ENCODE measurements at regions not wholly inside any gene's neighbourhood (a gene's known extent, or its start where the extent isn't known, plus 50 kb on each side); places are given as distances from the start of the nearest gene placed in this dataset.

GRCh38 chr6:41464019-41464418 lies 82.2 kb upstream of the FOXP4 start:
- H3K27me3 ChIP-seq (ENCODE audit: low read length): no peaks in the 10 kb centered on the region

GRCh38 chr6:41464481-41464880 lies 81.7 kb upstream of the FOXP4 start:
- Histone ChIP-seq H4K20me1 (ENCODE audit: low read depth, low read length) (no peaks in the 10 kb centered on the region), H3K9me2 (replicated peaks; ENCODE audit: insufficient read depth, low read length) (no peaks in the 10 kb centered on the region), H3K9ac (ENCODE audit: low read length) (no peak overlapping the region), H2AFZ (ENCODE audit: low read depth, low read length, severe bottlenecking) (no peak overlapping the region), H3K79me2 (ENCODE audit: insufficient read depth, low read length) (no peaks in the 10 kb centered on the region), H3F3A (ENCODE audit: insufficient read depth) (no peaks in the 10 kb centered on the region), H3K9me3 (ENCODE audit: insufficient read depth, low read length) (no peaks in the 10 kb centered on the region), H3K4me2 (ENCODE audit: low read depth, low read length, poor library complexity, severe bottlenecking) (no peak overlapping the region), H3K4me3 (ENCODE audit: insufficient read depth, low read length, poor library complexity, severe bottlenecking) (no peak overlapping the region), H3K27me3 (ENCODE audit: low read length) (no peaks in the 10 kb centered on the region), H3K36me3 (ENCODE audit: low read length) (no peaks in the 10 kb centered on the region), H3K27ac (ENCODE audit: low read depth, low read length) (no peak overlapping the region)
- TF ChIP-seq EZH2phosphoT487 (conservative IDR thresholded peaks at IDR 0.05; ENCODE audit: low read length) (no peak), CTCF (IDR thresholded peaks at IDR 0.05; ENCODE audit: insufficient read depth, low read length, poor library complexity, severe bottlenecking) (no peak)

More at GRCh38 chr6:41464019-41464418, 82.2 kb upstream of the FOXP4 start:
- Histone ChIP-seq H3F3A (ENCODE audit: insufficient read depth) (no peaks in the 10 kb centered on the region), H3K4me3 (ENCODE audit: insufficient read depth, low read length, poor library complexity, severe bottlenecking) (no peak overlapping the region), H3K9me3 (ENCODE audit: insufficient read depth, low read length) (no peaks in the 10 kb centered on the region), H3K9me2 (replicated peaks; ENCODE audit: insufficient read depth, low read length) (no peaks in the 10 kb centered on the region), H3K79me2 (ENCODE audit: insufficient read depth, low read length) (no peaks in the 10 kb centered on the region), H3K9ac (ENCODE audit: low read length) (no peak overlapping the region), H2AFZ (ENCODE audit: low read depth, low read length, severe bottlenecking) (no peak overlapping the region), H3K4me2 (ENCODE audit: low read depth, low read length, poor library complexity, severe bottlenecking) (no peak overlapping the region), H3K36me3 (ENCODE audit: low read length) (no peaks in the 10 kb centered on the region), H3K27ac (ENCODE audit: low read depth, low read length) (no peak overlapping the region), H4K20me1 (ENCODE audit: low read depth, low read length) (no peaks in the 10 kb centered on the region)
- TF ChIP-seq EZH2phosphoT487 (conservative IDR thresholded peaks at IDR 0.05; ENCODE audit: low read length) (no peak), CTCF (IDR thresholded peaks at IDR 0.05; ENCODE audit: insufficient read depth, low read length, poor library complexity, severe bottlenecking) (no peak)

GRCh38 chr6:41466437-41466990 lies 79.7 kb upstream of the FOXP4 start:
- Histone ChIP-seq H3K27me3 (ENCODE audit: low read length) (no peaks in the 10 kb centered on the region), H3K4me3 (ENCODE audit: insufficient read depth, low read length, poor library complexity, severe bottlenecking) (no peak overlapping the region), H3F3A (ENCODE audit: insufficient read depth) (no peaks in the 10 kb centered on the region), H3K79me2 (ENCODE audit: insufficient read depth, low read length) (no peaks in the 10 kb centered on the region), H3K9me3 (ENCODE audit: insufficient read depth, low read length) (no peaks in the 10 kb centered on the region), H3K4me2 (ENCODE audit: low read depth, low read length, poor library complexity, severe bottlenecking) (no peak overlapping the region), H2AFZ (ENCODE audit: low read depth, low read length, severe bottlenecking) (no peak overlapping the region), H4K20me1 (ENCODE audit: low read depth, low read length) (no peaks in the 10 kb centered on the region), H3K9ac (ENCODE audit: low read length) (no peak overlapping the region), H3K9me2 (replicated peaks; ENCODE audit: insufficient read depth, low read length) (no peaks in the 10 kb centered on the region), H3K27ac (ENCODE audit: low read depth, low read length) (no peak overlapping the region), H3K36me3 (ENCODE audit: low read length) (no peaks in the 10 kb centered on the region)
- TF ChIP-seq CTCF (IDR thresholded peaks at IDR 0.05; ENCODE audit: insufficient read depth, low read length, poor library complexity, severe bottlenecking) (no peak), EZH2phosphoT487 (conservative IDR thresholded peaks at IDR 0.05; ENCODE audit: low read length) (no peak)
